ENCODE measurements at regions not wholly inside any gene's neighbourhood (a gene's known extent, or its start where the extent isn't known, plus 50 kb on each side); places are given as distances from the start of the nearest gene placed in this dataset.

GRCh38 chr1:199509456-199509855 lies 518.1 kb upstream of the NR5A2 start:
- WGBS (ENCODE audit: insufficient coverage): no CpG with 5 or more reads among the region's 2 CpGs
- Histone ChIP-seq H3K27ac (ENCODE audit: low read length) (no peak overlapping the region), H3K9me3 (no peaks in the 10 kb centered on the region), H3K4me3 (ENCODE audit: control insufficient read depth in 1 of 2, extremely low read depth in 1 of 2, low read length in 1 of 2) (no peak overlapping the region), H3K36me3 (ENCODE audit: control insufficient read depth in 2 of 2, extremely low read depth in 1 of 2, insufficient read depth in 1 of 2, low read length in 1 of 2) (no peaks in the 10 kb centered on the region), H3K4me1 (ENCODE audit: control insufficient read depth in 1 of 2, extremely low read depth in 1 of 2, insufficient read depth in 2 of 2, low read length in 2 of 2) (no peaks in the 10 kb centered on the region), H3K27me3 (replicated peaks in 1 of 2; ENCODE audit: control insufficient read depth in 2 of 2, extremely low read depth in 1 of 2, insufficient read depth in 2 of 2, low read length in 1 of 2) (no peaks in the 10 kb centered on the region)
- Mint-ChIP-seq H3K4me1 (peaks cover 0 to 2% (median 0%) of the 10 kb centered on the region in 3 donors), H3K27me3 (no peaks in the 10 kb centered on the region), H3K27ac (no peak overlapping the region), H3K36me3 (no peaks in the 10 kb centered on the region), H3K4me3 (no peak overlapping the region), H3K9me3 (no peaks in the 10 kb centered on the region)
- POLR2A ChIA-PET: no interaction called here
- CTCF ChIA-PET: no interaction called here
- ATAC-seq (replicated peaks in 1 of 4) (no peak), DNase-seq (no peak)

- no peak for DNase-seq
- POLR2A ChIA-PET: no interaction called here
Observed at GRCh38 chr1:199510314-199510713, 517.2 kb upstream of the NR5A2 start.

GRCh38 chr1:199512037-199512710 lies 515.3 kb upstream of the NR5A2 start:
- Histone ChIP-seq H3K4me3 (ENCODE audit: control insufficient read depth in 1 of 2, extremely low read depth in 1 of 2, low read length in 1 of 2) (no peak overlapping the region), H3K4me1 (ENCODE audit: control insufficient read depth in 1 of 2, extremely low read depth in 1 of 2, insufficient read depth in 2 of 2, low read length in 2 of 2) (no peaks in the 10 kb centered on the region), H3K27me3 (replicated peaks in 1 of 2; ENCODE audit: control insufficient read depth in 2 of 2, extremely low read depth in 1 of 2, insufficient read depth in 2 of 2, low read length in 1 of 2) (no peaks in the 10 kb centered on the region), H3K9me3 (no peaks in the 10 kb centered on the region), H3K27ac (ENCODE audit: low read length) (no peak overlapping the region), H3K36me3 (ENCODE audit: control insufficient read depth in 2 of 2, extremely low read depth in 1 of 2, insufficient read depth in 1 of 2, low read length in 1 of 2) (no peaks in the 10 kb centered on the region)
- WGBS (ENCODE audit: insufficient coverage): 67% methylated on average over 1 of the region's 6 CpGs
- ATAC-seq (replicated peaks in 1 of 4) (no peak), DNase-seq (no peak)
- CTCF ChIA-PET: no interaction called here
- POLR2A ChIA-PET: no interaction called here
- no peaks in the 10 kb centered on the region for H3K27me3 Mint-ChIP-seq
- H3K4me3 Mint-ChIP-seq: no peak overlapping the region
- H3K36me3 Mint-ChIP-seq: no peaks in the 10 kb centered on the region
- H3K9me3 Mint-ChIP-seq: no peaks in the 10 kb centered on the region
- no peak overlapping the region for H3K27ac Mint-ChIP-seq
- H3K4me1 Mint-ChIP-seq: peaks cover 0 to 2% (median 0%) of the 10 kb centered on the region in 3 donors

More at GRCh38 chr1:199510314-199510713, 517.2 kb upstream of the NR5A2 start:
- no peaks in the 10 kb centered on the region for H3K9me3 ChIP-seq
- H3K4me1 ChIP-seq (ENCODE audit: control insufficient read depth in 1 of 2, extremely low read depth in 1 of 2, insufficient read depth in 2 of 2, low read length in 2 of 2): no peaks in the 10 kb centered on the region
- no peak overlapping the region for H3K27ac Mint-ChIP-seq
- no peak overlapping the region for H3K4me3 Mint-ChIP-seq
- H3K36me3 ChIP-seq (ENCODE audit: control insufficient read depth in 2 of 2, extremely low read depth in 1 of 2, insufficient read depth in 1 of 2, low read length in 1 of 2): no peaks in the 10 kb centered on the region
- H3K4me1 Mint-ChIP-seq: peaks cover 0 to 2% (median 0%) of the 10 kb centered on the region in 3 donors
- H3K27me3 Mint-ChIP-seq: no peaks in the 10 kb centered on the region
- H3K36me3 Mint-ChIP-seq: no peaks in the 10 kb centered on the region
- CTCF ChIA-PET: no interaction called here
- WGBS (ENCODE audit: insufficient coverage): 83% methylated on average over 2 of the region's 5 CpGs
- H3K9me3 Mint-ChIP-seq: no peaks in the 10 kb centered on the region
- no peaks in the 10 kb centered on the region for H3K27me3 ChIP-seq (replicated peaks in 1 of 2; ENCODE audit: control insufficient read depth in 2 of 2, extremely low read depth in 1 of 2, insufficient read depth in 2 of 2, low read length in 1 of 2)
- no peak overlapping the region for H3K4me3 ChIP-seq (ENCODE audit: control insufficient read depth in 1 of 2, extremely low read depth in 1 of 2, low read length in 1 of 2)
- ATAC-seq (replicated peaks in 1 of 4): no peak
- H3K27ac ChIP-seq (ENCODE audit: low read length): no peak overlapping the region

DNA sequence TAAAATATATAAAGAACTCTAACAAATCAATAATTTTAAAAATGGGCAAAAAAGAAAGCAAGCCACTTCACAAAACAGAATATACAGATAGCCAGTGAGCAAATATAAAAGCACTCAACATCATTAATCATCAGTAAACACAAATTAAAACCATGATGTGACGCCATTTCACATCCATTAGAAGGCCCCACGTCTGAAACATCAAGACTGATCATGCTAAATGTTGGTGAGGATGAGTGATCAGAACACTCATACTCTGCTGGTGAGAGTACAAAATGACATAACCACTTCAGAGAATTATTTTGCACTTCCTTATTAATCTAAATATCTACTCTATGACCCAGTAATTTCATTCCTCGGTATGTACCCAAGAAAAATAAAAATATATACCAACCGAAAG lies 512.2 kb upstream of the NR5A2 start:
- Mint-ChIP-seq H3K27ac (no peak overlapping the region), H3K9me3 (no peaks in the 10 kb centered on the region), H3K4me3 (no peak overlapping the region), H3K27me3 (no peaks in the 10 kb centered on the region), H3K4me1 (peaks cover 0 to 1% (median 0%) of the 10 kb centered on the region in 3 donors), H3K36me3 (no peaks in the 10 kb centered on the region)
- DNase-seq (no peak), ATAC-seq (replicated peaks in 1 of 4) (no peak)
- WGBS (ENCODE audit: insufficient coverage): no CpG with 5 or more reads among the region's 4 CpGs
- ChIA-PET CTCF (no interaction called here), POLR2A (no interaction called here)
- H3K36me3 ChIP-seq (ENCODE audit: control insufficient read depth in 2 of 2, extremely low read depth in 1 of 2, insufficient read depth in 1 of 2, low read length in 1 of 2): no peaks in the 10 kb centered on the region
- no peak overlapping the region for H3K27ac ChIP-seq (ENCODE audit: low read length)
- no peak overlapping the region for H3K4me3 ChIP-seq (ENCODE audit: control insufficient read depth in 1 of 2, extremely low read depth in 1 of 2, low read length in 1 of 2)
- no peaks in the 10 kb centered on the region for H3K27me3 ChIP-seq (replicated peaks in 1 of 2; ENCODE audit: control insufficient read depth in 2 of 2, extremely low read depth in 1 of 2, insufficient read depth in 2 of 2, low read length in 1 of 2)
- no peaks in the 10 kb centered on the region for H3K9me3 ChIP-seq
- no peaks in the 10 kb centered on the region for H3K4me1 ChIP-seq (ENCODE audit: control insufficient read depth in 1 of 2, extremely low read depth in 1 of 2, insufficient read depth in 2 of 2, low read length in 2 of 2)

- no peaks in the 10 kb centered on the region for H3K36me3 Mint-ChIP-seq
- Histone ChIP-seq H3K27ac (ENCODE audit: low read length) (no peak overlapping the region), H3K36me3 (ENCODE audit: control insufficient read depth in 2 of 2, extremely low read depth in 1 of 2, insufficient read depth in 1 of 2, low read length in 1 of 2) (no peaks in the 10 kb centered on the region), H3K4me1 (ENCODE audit: control insufficient read depth in 1 of 2, extremely low read depth in 1 of 2, insufficient read depth in 2 of 2, low read length in 2 of 2) (no peaks in the 10 kb centered on the region), H3K4me3 (ENCODE audit: control insufficient read depth in 1 of 2, extremely low read depth in 1 of 2, low read length in 1 of 2) (no peak overlapping the region), H3K27me3 (replicated peaks in 1 of 2; ENCODE audit: control insufficient read depth in 2 of 2, extremely low read depth in 1 of 2, insufficient read depth in 2 of 2, low read length in 1 of 2) (no peaks in the 10 kb centered on the region), H3K9me3 (no peaks in the 10 kb centered on the region)
- peaks cover 0 to 2% of the 10 kb centered on the region in 2 donors for H3K27me3 Mint-ChIP-seq
- DNase-seq (no peak), ATAC-seq (replicated peaks in 1 of 4) (no peak)
- H3K4me1 Mint-ChIP-seq: no peaks in the 10 kb centered on the region
- H3K27ac Mint-ChIP-seq: no peak overlapping the region
- CTCF ChIA-PET: no interaction called here
- no peaks in the 10 kb centered on the region for H3K9me3 Mint-ChIP-seq
- POLR2A ChIA-PET: interaction anchor here in 1 of 2 donors (0.7 kb wide), 1 partner anchor 14 kb away, joined by 4 read pairs; no protein-coding TSS in a partner anchor
- WGBS (ENCODE audit: insufficient coverage): no CpG with 5 or more reads among the region's 1 CpG
- H3K4me3 Mint-ChIP-seq: no peak overlapping the region
Observed at GRCh38 chr1:199522338-199522737, 505.2 kb upstream of the NR5A2 start.

GRCh38 chr1:199522936-199523335 lies 504.6 kb upstream of the NR5A2 start:
- no peak overlapping the region for H3K27ac Mint-ChIP-seq
- Histone ChIP-seq H3K36me3 (ENCODE audit: control insufficient read depth in 2 of 2, extremely low read depth in 1 of 2, insufficient read depth in 1 of 2, low read length in 1 of 2) (no peaks in the 10 kb centered on the region), H3K9me3 (no peaks in the 10 kb centered on the region), H3K27ac (ENCODE audit: low read length) (no peak overlapping the region), H3K4me3 (ENCODE audit: control insufficient read depth in 1 of 2, extremely low read depth in 1 of 2, low read length in 1 of 2) (no peak overlapping the region), H3K4me1 (ENCODE audit: control insufficient read depth in 1 of 2, extremely low read depth in 1 of 2, insufficient read depth in 2 of 2, low read length in 2 of 2) (no peaks in the 10 kb centered on the region), H3K27me3 (replicated peaks in 1 of 2; ENCODE audit: control insufficient read depth in 2 of 2, extremely low read depth in 1 of 2, insufficient read depth in 2 of 2, low read length in 1 of 2) (no peaks in the 10 kb centered on the region)
- WGBS (ENCODE audit: insufficient coverage): 92% methylated on average over 2 of the region's 2 CpGs
- POLR2A ChIA-PET: no interaction called here
- no peaks in the 10 kb centered on the region for H3K36me3 Mint-ChIP-seq
- no peaks in the 10 kb centered on the region for H3K4me1 Mint-ChIP-seq
- ATAC-seq (replicated peaks in 1 of 4) (no peak), DNase-seq (no peak)
- H3K9me3 Mint-ChIP-seq: no peaks in the 10 kb centered on the region
- CTCF ChIA-PET: no interaction called here
- no peak overlapping the region for H3K4me3 Mint-ChIP-seq
- peaks cover 0 to 2% of the 10 kb centered on the region in 2 donors for H3K27me3 Mint-ChIP-seq

DNA sequence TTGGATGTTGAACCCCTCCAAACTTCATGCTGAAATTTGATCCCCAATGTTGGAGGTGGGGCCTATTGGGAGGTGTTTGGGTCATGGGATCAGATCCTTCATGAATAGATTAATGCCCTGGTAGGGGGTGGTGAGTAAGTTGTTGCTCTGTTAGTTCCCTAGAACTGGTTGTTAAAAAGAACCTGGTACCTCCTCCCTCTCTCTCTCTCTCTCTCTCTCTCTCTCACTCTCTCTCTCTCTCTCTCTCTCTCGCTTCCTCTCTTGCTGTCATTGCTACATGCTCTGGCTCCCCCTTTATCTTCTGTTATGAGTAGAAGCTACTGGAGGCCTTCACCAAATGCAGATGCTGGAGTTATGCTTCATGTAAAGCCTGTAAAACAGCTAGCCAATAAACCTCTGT lies 498.2 kb upstream of the NR5A2 start:
- no peak overlapping the region for H3K27ac ChIP-seq (ENCODE audit: low read length)
- POLR2A ChIA-PET: no interaction called here
- H3K4me1 ChIP-seq (ENCODE audit: control insufficient read depth in 1 of 2, extremely low read depth in 1 of 2, insufficient read depth in 2 of 2, low read length in 2 of 2): no peaks in the 10 kb centered on the region
- H3K4me3 ChIP-seq (ENCODE audit: control insufficient read depth in 1 of 2, extremely low read depth in 1 of 2, low read length in 1 of 2): no peak overlapping the region
- WGBS (ENCODE audit: insufficient coverage): no CpG with 5 or more reads among the region's 1 CpG
- H3K36me3 Mint-ChIP-seq: no peaks in the 10 kb centered on the region
- no peaks in the 10 kb centered on the region for H3K36me3 ChIP-seq (ENCODE audit: control insufficient read depth in 2 of 2, extremely low read depth in 1 of 2, insufficient read depth in 1 of 2, low read length in 1 of 2)
- H3K27me3 ChIP-seq (replicated peaks in 1 of 2; ENCODE audit: control insufficient read depth in 2 of 2, extremely low read depth in 1 of 2, insufficient read depth in 2 of 2, low read length in 1 of 2): no peaks in the 10 kb centered on the region
- no peaks in the 10 kb centered on the region for H3K4me1 Mint-ChIP-seq
- CTCF ChIA-PET: no interaction called here
- H3K27me3 Mint-ChIP-seq: peaks cover 0 to 6% of the 10 kb centered on the region in 2 donors
- no peaks in the 10 kb centered on the region for H3K9me3 ChIP-seq
- peaks cover 8 to 10% (median 9%) of the 10 kb centered on the region in 3 donors for H3K9me3 Mint-ChIP-seq
- ATAC-seq (replicated peaks in 1 of 4) (no peak), DNase-seq (no peak)
- H3K4me3 Mint-ChIP-seq: no peak overlapping the region
- no peak overlapping the region for H3K27ac Mint-ChIP-seq
